Progenitor cell of endocrine pancreas (in vitro differentiated cells): ENCODE measurements at regions not wholly inside any gene's neighbourhood (a gene's known extent, or its start where the extent isn't known, plus 50 kb on each side); places are given as distances from the start of the nearest gene placed in this dataset.
A peak's percentile ranks its signal among the peaks of the same experiment; 100 is the strongest.

Experiments
- DNase-seq: peaks from one replicate; pipeline ENCODE4 v3.0.0; 2021; ENCODE audit warnings: low spot score; ENCODE audit not compliant: unreplicated experiment
- H3K27ac Mint-ChIP-seq: 2 replicates; pipeline ENCODE4 v1.8.0; 2021; ENCODE audit warnings: mild to moderate bottlenecking, moderate library complexity, mixed read lengths
- H3K27me3 Mint-ChIP-seq: 2 replicates; pipeline ENCODE4 v1.8.0; 2021; ENCODE audit warnings: mixed read lengths
- H3K36me3 Mint-ChIP-seq: 2 replicates; pipeline ENCODE4 v1.8.0; 2022; ENCODE audit warnings: mixed read lengths; ENCODE audit not compliant: insufficient read depth
- H3K4me1 Mint-ChIP-seq: 2 replicates; pipeline ENCODE4 v1.8.0; 2021; ENCODE audit warnings: low read depth, mixed read lengths
- H3K4me3 Mint-ChIP-seq: 2 replicates; pipeline ENCODE4 v1.8.0; 2021; ENCODE audit warnings: low read depth, mild to moderate bottlenecking, moderate library complexity, mixed read lengths
- H3K9me3 Mint-ChIP-seq: 2 replicates; pipeline ENCODE4 v1.8.0; 2021; ENCODE audit warnings: low read depth, mixed read lengths
- CTCF ChIP-seq: fragments of 200-600 bp; sonication (generic); IDR thresholded peaks from one replicate; pipeline ENCODE4 v1.5.0; 2021; ENCODE audit warnings: antibody characterized with exemption, mild to moderate bottlenecking; ENCODE audit not compliant: unreplicated experiment

- no peak overlapping the region for H3K4me3 Mint-ChIP-seq
- H3K27ac Mint-ChIP-seq: peak overlapping the region; percentile 8
Measured at GRCh38 chr6:144893680-144894151, 608.6 kb downstream of the UTRN start.

GRCh38 chr6:144894240-144894639 lies 609.1 kb downstream of the UTRN start:
- Mint-ChIP-seq H3K4me1 (peaks cover 33% of the 10 kb centered on the region), H3K36me3 (no peaks in the 10 kb centered on the region), H3K27me3 (no peaks in the 10 kb centered on the region), H3K27ac (no peak overlapping the region), H3K4me3 (no peak overlapping the region), H3K9me3 (no peaks in the 10 kb centered on the region)
- no peak for DNase-seq
- no peak for TF ChIP-seq CTCF

More at GRCh38 chr6:144893680-144894151, 608.6 kb downstream of the UTRN start:
- no peak for DNase-seq
- Mint-ChIP-seq H3K4me1 (peaks cover 33% of the 10 kb centered on the region), H3K9me3 (no peaks in the 10 kb centered on the region), H3K27me3 (no peaks in the 10 kb centered on the region), H3K36me3 (no peaks in the 10 kb centered on the region)
- no peak for TF ChIP-seq CTCF

GRCh38 chr6:144895313-144896278 lies 610.5 kb downstream of the UTRN start:
- H3K4me1 Mint-ChIP-seq: peaks cover 33% of the 10 kb centered on the region
- H3K36me3 Mint-ChIP-seq: no peaks in the 10 kb centered on the region
- no peak for DNase-seq
- TF ChIP-seq CTCF: no peak
- no peaks in the 10 kb centered on the region for H3K27me3 Mint-ChIP-seq
- no peak overlapping the region for H3K4me3 Mint-ChIP-seq
- no peaks in the 10 kb centered on the region for H3K9me3 Mint-ChIP-seq
- H3K27ac Mint-ChIP-seq: no peak overlapping the region

- H3K4me1 Mint-ChIP-seq: peaks cover 33% of the 10 kb centered on the region
- TF ChIP-seq CTCF: no peak
- peaks cover under 1% of the 10 kb centered on the region for H3K36me3 Mint-ChIP-seq
- H3K9me3 Mint-ChIP-seq: peaks cover under 1% of the 10 kb centered on the region
- H3K4me3 Mint-ChIP-seq: no peak overlapping the region
- DNase-seq: no peak
- H3K27ac Mint-ChIP-seq: no peak overlapping the region
- H3K27me3 Mint-ChIP-seq: no peaks in the 10 kb centered on the region
Measured at GRCh38 chr6:144896289-144896688, 611.2 kb downstream of the UTRN start.

GRCh38 chr6:144896871-144897270 lies 611.7 kb downstream of the UTRN start:
- TF ChIP-seq CTCF: no peak
- H3K27me3 Mint-ChIP-seq: no peaks in the 10 kb centered on the region
- H3K27ac Mint-ChIP-seq: no peak overlapping the region

More at GRCh38 chr6:144896871-144897270, 611.7 kb downstream of the UTRN start:
- Mint-ChIP-seq H3K36me3 (peaks cover 3% of the 10 kb centered on the region), H3K9me3 (peaks cover 5% of the 10 kb centered on the region), H3K4me3 (no peak overlapping the region), H3K4me1 (peaks cover 33% of the 10 kb centered on the region)
- DNase-seq: no peak
